Hypothalamus (tissue), 51 donors: ENCODE measurements at regions not wholly inside any gene's neighbourhood (a gene's known extent, or its start where the extent isn't known, plus 50 kb on each side); places are given as distances from the start of the nearest gene placed in this dataset.

Experiments used
- DNase-seq, 51 donors: peaks; one replicate each; lab custom pipeline; 2025; lab: John Stamatoyannopoulos, UW

DNA sequence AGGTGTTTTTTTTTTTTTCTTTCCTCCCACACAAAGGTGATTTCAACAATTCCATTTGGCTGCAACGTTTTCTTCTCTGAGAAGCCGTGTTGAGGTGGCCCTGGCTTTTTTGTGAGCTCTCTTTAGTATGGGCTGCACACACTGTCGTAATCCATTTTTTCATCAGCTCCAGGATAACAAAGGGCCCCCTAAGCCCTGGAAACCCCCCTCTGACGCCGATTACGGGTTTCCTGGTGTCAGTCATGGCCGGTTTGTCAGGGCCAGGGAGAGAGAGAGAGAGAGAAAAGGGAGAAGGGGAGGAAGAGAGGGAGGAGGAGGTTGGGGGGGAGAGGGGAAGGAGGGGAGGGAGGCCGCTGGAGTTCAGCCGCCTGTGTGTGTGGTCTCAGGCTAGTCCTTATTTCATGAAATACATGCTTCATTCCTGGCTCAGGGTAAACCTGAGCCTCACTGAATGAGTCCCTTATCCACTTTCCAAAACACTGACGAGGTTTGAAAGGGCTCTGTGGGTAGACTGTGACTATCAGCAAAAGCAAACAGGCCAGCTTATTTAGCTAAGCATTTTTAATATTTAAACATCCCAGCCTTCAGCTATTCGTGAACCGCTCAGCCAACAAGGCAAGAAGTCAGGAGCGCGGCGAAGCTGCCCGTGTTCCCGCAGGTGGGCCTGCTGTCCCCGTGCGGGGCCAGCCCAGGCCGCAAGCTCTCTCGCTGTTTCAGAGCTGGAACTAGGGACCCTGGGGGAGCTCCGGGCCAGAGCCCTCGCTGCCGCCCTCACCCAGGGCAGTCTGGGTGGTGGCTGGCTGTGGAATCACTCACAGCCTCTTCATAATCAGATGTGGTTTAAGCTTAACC, 172.8 kb downstream of the ERCC6L2 start:
- DNase-seq, result peak in 35 of 51 donors; percentile 18 to 73 (median 47)

DNA sequence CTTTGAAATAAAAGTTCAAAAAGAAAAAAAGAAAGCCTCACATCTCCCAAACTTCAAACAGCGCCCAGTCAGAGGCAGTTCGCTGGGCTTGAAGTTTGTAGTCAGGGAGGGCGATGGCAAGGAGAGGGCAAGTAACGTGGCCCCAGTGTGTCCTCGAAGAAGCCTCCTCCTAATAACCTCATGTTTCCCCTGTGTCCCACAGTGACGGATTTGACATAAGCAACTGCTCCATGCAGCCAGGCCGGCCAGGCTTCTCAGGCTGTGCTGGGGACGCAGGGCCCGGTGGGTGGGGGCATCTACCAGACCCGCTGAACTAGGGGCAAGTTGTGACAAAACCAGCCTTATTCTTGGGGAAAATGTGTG, 172.2 kb downstream of the ERCC6L2 start:
- DNase-seq, result peak in 12 of 51 donors; percentile 18 to 63 (median 42)

DNA sequence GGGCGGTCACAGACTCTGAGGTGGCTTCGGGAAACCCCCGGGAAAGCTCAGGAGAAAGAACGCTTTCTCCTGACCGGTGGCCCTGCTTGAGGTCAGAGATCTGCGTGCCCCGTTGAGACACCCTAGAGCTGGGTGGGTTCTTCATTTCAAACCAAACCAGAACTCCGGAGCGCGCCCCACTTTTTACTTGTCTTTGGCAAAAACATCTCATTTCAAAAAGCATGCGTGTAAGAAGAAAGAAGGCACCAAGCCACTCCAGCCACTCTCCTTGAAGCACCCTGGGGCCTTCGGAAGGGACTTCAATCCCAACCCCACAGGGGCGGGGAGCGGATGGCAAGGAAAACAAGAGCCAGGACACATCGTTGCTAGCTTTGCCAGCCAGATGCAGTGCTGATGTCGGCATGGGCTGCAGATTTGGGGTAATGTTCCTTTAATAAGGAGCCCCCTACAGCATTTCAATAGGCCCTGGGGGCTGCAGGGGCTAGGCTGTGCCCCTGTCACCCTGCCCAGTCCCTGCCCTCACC, 171.7 kb downstream of the ERCC6L2 start:
- DNase-seq, result no peak

DNA sequence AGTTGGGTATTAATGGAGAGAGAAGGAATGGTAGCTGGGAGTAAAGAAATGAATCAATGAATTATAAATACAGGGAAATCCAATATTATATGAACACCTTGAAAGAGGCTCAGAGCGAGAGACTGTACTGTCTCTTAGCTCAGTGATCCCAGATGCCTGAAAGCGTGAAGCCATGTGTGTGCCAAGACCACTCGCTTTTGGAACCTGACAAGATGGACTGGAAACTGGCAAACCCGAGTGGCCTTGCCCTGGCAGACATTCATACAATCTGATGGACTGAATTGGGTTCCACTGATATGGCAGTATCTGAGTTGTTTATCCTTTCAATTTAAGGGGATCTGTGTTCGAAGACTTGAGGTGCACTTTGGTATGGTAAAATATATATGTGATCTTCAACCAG, 170.3 kb downstream of the ERCC6L2 start:
- DNase-seq, result no peak

DNA sequence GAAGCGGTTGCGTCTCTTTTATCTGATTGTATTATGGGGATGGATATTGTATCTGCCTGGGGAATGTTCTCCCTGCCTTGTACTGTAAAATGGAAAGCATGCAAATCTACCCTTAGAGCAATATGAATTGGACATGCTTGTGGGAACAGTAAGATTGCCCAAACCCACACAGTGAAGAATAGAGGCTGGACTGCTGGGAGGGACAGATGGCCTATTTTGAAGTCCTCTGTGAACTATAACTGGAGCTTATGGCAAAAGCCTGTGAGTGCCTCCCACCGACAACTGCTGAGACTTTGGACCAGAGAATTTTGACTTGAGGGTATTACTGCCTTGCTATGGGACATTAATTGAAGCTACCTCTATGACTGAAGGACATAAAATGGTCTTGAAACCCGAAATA, 168.9 kb downstream of the ERCC6L2 start:
- DNase-seq, result no peak

DNA sequence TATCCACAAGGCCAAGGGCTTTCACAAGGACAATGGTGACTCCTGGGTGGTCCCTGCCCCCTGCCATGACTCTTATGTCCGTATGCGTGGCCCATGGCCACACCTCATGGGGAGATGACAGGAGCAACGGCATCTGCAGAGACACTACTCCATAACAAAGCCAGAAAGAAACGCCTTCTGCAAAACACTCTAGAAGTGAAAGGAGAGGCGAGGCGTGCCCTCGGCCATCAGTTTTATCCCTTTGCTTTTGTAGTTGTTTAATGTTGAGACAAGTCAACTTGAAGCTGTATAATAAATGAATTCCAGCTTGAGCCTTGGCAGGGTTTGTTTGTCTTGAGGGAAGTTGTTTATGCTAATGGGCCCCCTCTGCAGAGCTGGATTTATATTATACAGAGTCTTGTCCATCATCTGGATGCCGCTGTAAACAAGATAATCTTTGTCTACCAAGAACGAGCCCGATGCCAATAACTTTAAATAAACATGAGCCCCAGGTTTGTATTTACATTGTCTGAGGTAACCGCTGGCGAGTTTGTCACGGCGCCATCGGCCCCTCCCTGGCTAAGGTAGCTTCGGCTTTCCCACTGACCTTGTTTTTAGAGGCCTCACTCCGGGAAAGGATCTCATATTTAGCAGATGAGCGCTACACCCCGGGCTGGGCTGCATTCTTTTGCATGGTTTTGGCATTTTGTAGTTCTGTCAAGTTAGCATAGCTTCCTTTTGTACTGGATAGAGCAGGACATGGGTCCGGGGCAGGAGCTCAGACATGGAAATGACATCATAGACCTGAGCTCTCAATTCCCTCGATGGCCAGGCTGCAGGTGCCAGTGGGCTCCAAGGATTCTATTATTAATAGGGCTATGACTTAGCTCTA, 165.3 kb downstream of the ERCC6L2 start:
- DNase-seq, result no peak

DNA sequence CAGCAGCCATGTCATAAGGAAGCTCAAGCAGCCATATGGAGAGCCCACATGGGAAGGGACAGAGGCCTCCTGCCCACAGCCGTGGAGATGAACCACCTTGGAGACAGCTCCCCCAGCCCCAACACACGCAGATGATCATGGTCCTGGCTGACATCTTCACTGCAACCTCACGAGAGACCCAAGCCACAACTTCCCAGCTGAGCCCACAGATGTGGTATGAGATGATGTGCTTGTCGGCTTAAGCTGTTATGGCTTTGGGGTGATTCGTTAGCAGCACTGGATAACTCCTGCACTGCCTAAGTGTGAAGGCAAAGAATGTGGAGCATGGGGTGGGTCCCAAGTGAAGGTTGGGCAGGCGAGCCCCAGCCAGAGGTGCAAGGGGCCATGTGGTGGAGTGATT, 163.4 kb downstream of the ERCC6L2 start:
- no peak for DNase-seq

DNA sequence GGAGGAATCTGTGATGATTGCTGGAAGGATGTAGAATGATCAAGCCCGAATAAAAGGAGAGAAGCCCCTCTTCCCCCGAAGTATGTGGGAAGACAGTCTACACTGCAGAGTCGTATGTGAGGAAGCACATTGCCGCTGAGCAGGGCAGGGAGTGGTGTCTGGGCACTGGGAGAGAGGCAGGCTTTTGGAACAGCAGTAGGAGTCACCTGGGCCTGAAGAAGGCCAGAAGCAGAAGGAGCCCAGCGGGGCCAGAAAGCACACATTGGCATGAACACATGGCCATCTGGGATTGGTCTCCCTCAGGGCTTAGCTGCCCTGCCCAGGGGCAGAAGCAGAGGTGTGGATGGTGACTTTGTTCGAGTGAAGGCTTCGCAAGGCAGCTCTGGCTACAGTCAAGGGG, 162.8 kb downstream of the ERCC6L2 start:
- no peak for DNase-seq

DNA sequence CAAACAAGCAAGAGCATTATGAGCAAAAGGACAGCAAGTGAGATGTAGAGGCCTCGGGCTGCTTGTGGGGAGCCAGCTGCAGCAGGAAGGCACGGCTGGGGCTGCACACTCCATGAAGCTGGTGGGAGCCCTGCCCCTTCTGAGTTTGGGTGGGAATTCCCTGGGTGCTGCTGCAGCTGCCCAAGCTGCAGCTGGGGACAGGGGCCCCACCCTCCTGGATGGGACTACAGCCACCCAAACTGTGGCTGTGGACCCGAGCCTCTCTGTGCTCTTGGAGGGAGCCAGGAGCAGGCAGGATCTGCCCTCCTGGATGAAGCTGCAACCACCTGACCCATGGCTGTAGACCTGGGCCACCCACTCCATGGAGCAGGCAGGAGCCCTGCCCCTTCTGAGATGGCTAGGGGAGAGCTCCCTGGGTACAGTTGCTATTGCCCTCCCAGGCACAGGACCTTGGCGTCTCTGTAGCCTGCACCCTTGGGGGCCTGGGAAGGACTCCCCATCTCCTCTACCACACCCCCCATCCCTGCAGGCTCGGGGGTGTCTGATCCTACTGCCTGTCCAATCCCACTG, 159.1 kb downstream of the ERCC6L2 start:
- no peak for DNase-seq

DNA sequence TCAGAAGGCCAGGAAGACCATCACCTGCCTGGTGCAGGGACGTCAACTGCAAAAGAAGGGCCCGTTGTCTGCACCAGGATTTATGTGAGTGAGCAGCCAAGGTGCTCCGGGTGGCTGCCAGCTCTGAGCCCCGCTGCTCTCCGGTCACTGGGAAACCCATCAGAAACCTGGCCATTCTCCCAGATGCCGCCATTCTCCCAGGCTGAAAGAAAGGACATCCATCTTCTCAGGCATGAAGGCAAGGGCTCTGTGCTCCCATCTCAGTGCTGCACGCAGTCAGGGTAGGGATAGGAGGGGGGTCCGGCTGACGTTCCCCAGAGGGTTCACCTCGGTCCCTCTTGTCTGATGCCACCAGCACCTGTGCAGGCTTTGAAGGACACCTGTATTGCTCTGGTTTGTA, 158.4 kb downstream of the ERCC6L2 start:
- DNase-seq, result peak in 9 of 51 donors; percentile 11 to 60 (median 25)

DNA sequence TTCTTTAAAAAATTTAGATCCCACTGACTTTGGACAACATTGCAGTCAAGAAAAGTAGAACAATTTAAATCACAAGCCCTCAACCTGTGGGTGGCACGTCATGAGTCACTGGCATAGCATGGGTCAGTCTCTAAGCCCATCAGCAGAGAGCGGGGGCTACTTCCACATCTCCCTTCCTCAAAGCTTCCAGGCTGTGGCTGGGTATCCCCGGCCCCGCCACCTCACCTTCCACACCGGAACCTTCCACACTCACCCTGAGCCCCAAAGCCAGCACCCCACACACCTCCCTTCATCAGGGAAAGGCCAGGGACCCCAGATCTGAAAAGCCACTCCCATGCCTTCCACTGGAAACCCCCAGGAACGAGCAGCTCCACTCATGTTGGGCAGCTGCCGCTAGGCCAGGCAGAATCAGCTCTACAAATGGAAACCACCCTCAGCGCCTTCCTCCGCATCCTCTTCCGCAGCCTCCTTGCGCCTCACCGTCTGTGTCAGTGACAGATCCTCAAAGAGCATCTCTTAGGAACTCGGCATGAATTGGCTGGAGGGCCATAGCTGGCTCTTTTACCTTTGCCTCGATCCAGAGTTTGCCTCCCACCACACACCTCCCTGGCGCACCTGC, 156.5 kb downstream of the ERCC6L2 start:
- DNase-seq, result no peak

DNA sequence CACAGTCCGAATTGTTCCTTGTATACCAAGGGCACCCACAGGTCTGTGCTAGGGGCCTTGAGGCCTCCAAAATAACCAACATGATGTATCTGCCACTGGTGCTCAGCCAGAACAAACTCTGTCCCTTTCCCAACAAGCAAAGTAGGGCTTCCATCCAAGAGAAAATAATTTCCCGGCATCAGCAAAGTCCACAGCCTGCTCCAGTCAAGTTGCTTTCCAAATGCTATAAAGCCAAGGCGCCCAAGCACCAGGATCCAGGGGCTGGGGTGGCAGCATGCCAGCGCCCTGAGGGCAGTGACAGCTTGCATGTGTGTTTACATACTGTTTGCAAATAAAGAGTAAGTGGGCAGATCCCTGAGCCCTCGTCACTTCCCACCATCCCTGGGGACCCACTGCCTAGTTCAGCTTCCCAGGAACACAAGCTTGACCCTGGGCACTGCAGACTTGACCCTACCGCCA, 155.9 kb downstream of the ERCC6L2 start:
- DNase-seq, result peak in 19 of 51 donors; percentile 18 to 64 (median 36)

DNA sequence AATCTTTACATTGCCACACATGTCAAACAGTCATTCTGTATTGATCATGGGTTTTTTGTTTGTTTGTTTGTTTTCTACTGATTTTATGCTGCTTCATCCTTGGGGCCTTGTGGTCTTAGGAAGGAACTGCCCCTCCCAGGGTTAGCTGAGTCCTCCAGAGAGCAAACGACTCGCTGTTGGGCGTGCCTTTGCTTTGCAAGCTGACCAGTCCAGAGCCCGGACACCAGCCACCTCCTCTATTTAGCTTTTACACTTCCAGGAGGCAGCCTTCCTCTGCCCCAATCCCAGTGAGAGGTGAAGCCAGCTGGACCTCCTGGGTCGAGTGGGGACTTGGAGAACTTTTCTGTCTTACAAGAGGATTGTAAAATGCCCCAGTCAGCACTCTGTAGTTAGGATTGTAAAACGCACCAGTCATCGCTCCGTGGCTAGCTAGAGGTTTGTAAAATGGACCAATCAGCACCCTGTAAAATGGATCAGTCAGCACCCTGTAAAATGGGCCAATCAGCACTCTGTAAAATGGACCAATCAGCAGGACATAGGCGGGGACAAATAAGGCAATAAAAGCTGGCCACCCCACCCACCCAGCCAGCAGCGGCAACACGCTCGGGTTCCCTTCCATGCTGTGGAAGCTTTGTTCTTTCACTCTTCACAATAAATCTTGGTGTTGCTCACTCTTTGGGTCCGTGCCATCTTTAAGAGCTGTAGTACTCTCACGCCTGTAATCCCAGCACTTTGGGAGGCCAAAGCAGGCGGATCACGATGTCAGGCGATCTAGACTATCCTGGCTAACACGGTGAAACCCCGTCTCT, 154.4 kb downstream of the ERCC6L2 start:
- no peak for DNase-seq

DNA sequence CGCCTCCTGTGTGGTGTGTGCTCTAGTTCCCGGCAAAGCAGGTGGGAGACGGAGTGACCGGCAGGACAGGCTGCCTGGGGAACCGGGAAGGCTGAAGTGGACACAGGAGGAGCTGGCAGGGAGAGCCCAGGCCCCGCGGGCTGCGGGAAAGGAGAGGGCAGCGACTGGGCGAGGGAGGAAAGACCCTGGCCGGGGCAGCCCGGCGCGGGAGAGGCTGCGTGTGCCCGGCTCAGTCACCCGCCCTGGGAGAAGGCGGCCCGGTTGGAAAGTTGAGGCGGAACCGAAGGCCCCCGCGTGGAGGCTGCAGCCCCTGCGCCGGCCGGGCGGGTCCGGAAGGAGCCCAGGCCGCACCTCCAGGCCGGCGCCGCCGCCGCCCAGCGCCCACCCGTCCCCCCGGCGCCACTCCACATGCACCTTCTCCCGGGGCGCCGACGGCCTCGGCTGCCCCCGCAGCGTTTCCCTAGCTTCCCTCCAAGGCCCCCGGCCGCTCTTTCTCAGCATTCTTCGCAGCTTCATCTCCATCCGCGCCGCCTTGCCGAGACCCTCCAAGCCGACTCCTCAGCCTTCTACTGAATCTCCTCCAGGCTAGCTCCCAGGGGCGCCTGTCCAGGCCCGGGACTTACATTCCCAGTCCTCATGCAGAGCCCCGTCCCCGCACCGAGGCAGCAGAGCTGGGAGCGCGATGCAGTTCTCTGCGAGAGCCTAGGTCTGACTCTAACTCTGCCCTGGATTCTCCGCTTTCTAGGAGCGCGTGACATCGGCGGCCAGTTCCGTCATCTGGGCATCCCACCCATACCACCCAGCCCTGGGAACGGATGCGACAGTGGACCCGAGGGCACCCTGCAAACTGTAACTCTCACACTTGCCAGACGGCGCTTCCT, 152.0 kb downstream of the ERCC6L2 start:
- peak in 4 of 51 donors; percentile 15 to 39 (median 25) for DNase-seq

DNA sequence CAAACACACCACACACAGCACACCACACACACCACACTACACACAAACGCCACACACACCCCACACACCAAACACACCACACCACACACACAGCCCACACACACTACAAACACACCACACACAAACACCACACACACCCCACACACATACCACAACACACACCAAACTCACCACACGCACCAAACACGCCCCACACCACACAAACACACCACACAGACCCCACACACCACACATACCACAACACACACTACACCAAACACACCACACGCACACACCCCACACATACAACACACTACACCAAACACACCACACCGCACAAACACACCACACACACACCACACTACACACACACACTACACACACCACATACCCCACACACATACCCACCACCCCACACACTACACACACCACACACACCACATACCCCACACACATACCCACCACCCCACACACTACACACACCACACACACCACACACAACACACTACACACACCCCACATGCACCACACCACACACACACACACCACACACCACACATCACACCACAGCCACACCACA, 151.2 kb downstream of the ERCC6L2 start:
- DNase-seq, result no peak

DNA sequence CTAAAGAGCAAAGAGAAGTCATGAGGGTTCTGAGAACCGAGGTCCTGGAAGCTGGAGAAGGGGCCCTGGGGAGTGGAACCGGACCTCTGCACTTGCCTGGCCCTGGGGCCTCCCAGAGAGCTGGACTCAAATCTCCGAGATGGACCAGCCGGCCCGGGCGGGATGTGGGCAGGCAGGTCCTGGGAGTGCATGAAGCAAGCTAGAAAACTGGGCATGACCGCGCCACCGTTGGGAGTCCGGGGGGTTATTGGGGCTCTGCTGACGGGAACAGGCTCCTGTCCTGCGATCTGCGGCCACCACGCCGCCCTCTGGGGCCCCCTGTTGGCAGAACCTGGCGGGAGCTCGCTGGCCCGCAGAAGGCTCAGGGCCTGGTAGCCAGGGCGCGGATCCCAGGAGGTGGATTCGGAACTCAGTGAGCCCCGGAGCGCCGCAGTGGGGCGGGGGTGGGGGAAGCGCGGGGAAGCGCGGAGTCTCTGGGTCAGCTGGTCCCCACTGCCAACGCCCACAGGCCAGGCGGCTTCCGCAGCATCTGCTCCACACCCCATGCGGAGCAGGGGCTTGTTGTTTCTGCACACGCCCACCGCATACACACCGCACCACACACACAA, 150.6 kb downstream of the ERCC6L2 start:
- DNase-seq, result peak in 3 of 51 donors; percentile 20 to 34 (median 22)

DNA sequence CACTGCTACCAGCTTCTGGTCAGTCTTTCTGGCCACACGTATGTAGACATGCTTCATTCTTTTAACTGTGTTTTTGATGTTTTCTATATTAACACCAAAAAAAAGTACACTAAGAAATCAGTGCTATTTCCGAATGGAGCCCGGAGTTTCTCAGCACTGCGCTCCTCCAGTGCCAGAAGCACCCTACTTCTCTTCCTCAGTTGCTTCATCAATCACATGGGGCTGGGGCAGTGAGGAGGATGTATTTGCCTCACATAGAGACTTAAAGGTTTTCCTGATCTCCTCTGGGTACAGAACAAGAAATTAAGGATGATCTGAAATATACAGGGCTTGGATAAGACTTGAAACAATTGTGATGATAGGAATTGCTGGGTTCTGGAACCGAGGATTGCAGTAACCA, 148.0 kb downstream of the ERCC6L2 start:
- no peak for DNase-seq
